ENCODE measurements at regions not wholly inside any gene's neighbourhood (a gene's known extent, or its start where the extent isn't known, plus 50 kb on each side); places are given as distances from the start of the nearest gene placed in this dataset.

DNA sequence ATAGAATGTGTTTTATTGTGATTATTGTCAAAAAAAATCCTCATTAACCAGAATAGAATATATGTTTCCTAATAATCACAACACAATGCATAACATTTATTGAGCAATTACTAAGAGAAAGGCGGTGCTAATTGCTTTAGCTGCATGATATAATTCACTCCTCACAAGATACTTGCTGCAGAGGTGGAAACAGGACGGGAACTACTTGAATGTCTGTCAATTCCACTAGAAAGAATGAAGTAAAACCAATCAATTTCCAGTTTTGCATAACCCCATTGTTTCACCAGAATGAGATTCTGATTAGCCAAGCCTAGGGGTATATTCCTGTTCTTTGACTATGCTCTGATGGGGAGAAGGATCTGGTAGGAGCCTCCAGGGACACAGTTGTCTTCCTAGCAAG lies 239.1 kb upstream of the NRP1 start:
- DNase-seq (no peak), ATAC-seq (no peak)
- intact Hi-C loops (cut with DNase I), result no loop called here
- H3K4me3 ChIP-seq, result no peak overlapping the region
- H3K27me3 ChIP-seq (ENCODE audit: low read depth), result no peaks in the 10 kb centered on the region
- no peak overlapping the region for H3K27ac ChIP-seq
- H3K4me1 ChIP-seq, result no peaks in the 10 kb centered on the region
- no peak for TF ChIP-seq CTCF (IDR thresholded peaks at IDR 0.05)
- no peaks in the 10 kb centered on the region for H3K9me3 ChIP-seq
- no peaks in the 10 kb centered on the region for H3K36me3 ChIP-seq

- Histone ChIP-seq H3K27me3 (ENCODE audit: low read depth) (no peaks in the 10 kb centered on the region), H3K27ac (no peak overlapping the region), H3K36me3 (no peaks in the 10 kb centered on the region), H3K4me1 (no peaks in the 10 kb centered on the region), H3K4me3 (no peak overlapping the region), H3K9me3 (no peaks in the 10 kb centered on the region)
- intact Hi-C loops (cut with DNase I), result no loop called here
- DNase-seq, result no peak
- ATAC-seq, result no peak
- no peak for TF ChIP-seq CTCF (IDR thresholded peaks at IDR 0.05)
Measured at GRCh38 chr10:33571616-33572015, 237.1 kb upstream of the NRP1 start.

GRCh38 chr10:33570495-33570894 lies 236.0 kb upstream of the NRP1 start:
- H3K36me3 ChIP-seq, result no peaks in the 10 kb centered on the region
- H3K27me3 ChIP-seq (ENCODE audit: low read depth), result no peaks in the 10 kb centered on the region
- no peaks in the 10 kb centered on the region for H3K4me1 ChIP-seq
- ATAC-seq (peak; percentile 78 to 88), DNase-seq (no peak)
- peak overlapping the region; percentile 53 for H3K27ac ChIP-seq
- no peak overlapping the region for H3K4me3 ChIP-seq
- intact Hi-C loops (cut with DNase I), result no loop called here
- no peak for TF ChIP-seq CTCF (IDR thresholded peaks at IDR 0.05)
- H3K9me3 ChIP-seq, result no peaks in the 10 kb centered on the region

DNA sequence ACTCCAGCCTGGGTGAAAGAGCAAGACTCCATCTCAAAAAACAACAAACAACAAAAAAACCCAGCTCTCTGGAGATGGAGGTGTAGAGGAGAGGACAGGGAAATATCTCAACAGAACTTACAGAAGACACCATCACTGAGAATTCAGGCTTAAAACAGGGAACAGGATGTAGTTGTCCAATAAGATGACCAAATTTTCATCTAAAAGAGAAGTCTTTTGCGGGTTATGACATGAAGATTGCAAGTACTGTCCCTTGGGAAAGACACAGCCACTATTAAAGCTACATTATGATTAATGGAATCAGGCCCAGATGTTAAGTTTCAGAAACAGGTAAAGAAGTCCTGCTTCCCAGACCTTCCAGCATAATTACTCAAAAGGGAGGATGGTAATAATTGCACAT lies 235.2 kb upstream of the NRP1 start:
- H3K36me3 ChIP-seq, result no peaks in the 10 kb centered on the region
- H3K9me3 ChIP-seq, result no peaks in the 10 kb centered on the region
- H3K27ac ChIP-seq, result peak overlapping the region; percentile 53
- TF ChIP-seq CTCF (IDR thresholded peaks at IDR 0.05), result no peak
- ATAC-seq, result peak; percentile 37 to 52
- no peaks in the 10 kb centered on the region for H3K4me1 ChIP-seq
- no peak for DNase-seq
- intact Hi-C loops (cut with DNase I), result no loop called here
- H3K4me3 ChIP-seq, result no peak overlapping the region
- no peaks in the 10 kb centered on the region for H3K27me3 ChIP-seq (ENCODE audit: low read depth)

GRCh38 chr10:33566426-33566825 lies 232.0 kb upstream of the NRP1 start:
- intact Hi-C loops (cut with DNase I), result no loop called here
- Histone ChIP-seq H3K36me3 (no peaks in the 10 kb centered on the region), H3K4me1 (no peaks in the 10 kb centered on the region), H3K27me3 (ENCODE audit: low read depth) (no peaks in the 10 kb centered on the region), H3K4me3 (no peak overlapping the region), H3K27ac (no peak overlapping the region), H3K9me3 (no peaks in the 10 kb centered on the region)
- no peak for DNase-seq
- TF ChIP-seq CTCF (IDR thresholded peaks at IDR 0.05), result no peak
- no peak for ATAC-seq

DNA sequence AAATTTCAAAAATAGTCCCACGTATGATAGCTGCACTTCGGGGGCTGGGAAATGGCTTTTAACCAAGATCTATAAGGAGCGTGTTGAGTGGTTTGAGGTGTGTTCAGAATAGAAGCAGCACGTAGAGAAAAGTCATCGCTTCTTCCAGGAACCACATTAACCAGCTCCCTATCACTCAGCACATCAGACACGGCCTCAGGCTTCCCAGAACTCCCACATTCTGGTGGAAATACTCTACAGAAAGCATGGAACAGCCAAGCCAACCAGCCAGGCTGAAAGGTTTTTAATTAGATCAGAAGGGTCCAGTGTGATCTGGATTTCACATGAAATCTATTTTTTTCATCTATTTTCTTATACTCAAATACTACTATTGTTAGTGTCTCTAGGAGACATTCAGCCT lies 231.5 kb upstream of the NRP1 start:
- Histone ChIP-seq H3K4me1 (no peaks in the 10 kb centered on the region), H3K27ac (no peak overlapping the region), H3K4me3 (no peak overlapping the region), H3K27me3 (ENCODE audit: low read depth) (no peaks in the 10 kb centered on the region), H3K9me3 (no peaks in the 10 kb centered on the region), H3K36me3 (no peaks in the 10 kb centered on the region)
- TF ChIP-seq CTCF (IDR thresholded peaks at IDR 0.05), result no peak
- intact Hi-C loops (cut with DNase I), result no loop called here
- DNase-seq (no peak), ATAC-seq (no peak)

All from lower lobe of right lung (tissue), 2 donors.